ENCODE measurements at regions not wholly inside any gene's neighbourhood (a gene's known extent, or its start where the extent isn't known, plus 50 kb on each side); places are given as distances from the start of the nearest gene placed in this dataset.

DNA sequence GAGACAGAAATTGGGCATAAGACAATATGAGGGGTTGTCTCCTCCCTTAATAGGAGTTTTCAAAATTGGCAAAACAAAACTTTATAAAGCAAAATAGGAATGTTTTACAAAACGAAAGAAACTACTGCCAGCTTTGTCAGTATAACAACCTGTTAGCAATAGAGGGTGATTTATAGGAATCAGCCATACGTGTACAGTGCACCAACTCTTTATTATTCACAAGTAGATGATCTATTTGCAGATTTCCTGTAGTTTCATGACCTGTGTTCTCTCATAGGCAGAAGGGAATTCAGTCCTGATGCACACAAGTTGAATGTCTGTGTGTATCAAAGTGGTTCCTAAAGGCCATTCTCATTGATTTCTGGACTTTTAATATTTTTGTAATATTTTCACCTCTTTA, 116.3 kb downstream of the MFAP3L start:
- Histone ChIP-seq H3K9me3 (ENCODE audit: control insufficient read depth, insufficient read depth, low read length) (no peaks in the 10 kb centered on the region), H4K20me1 (ENCODE audit: insufficient read depth, low read length) (no peaks in the 10 kb centered on the region), H3K4me3 (ENCODE audit: insufficient read depth, low read depth, low read length) (no peak overlapping the region), H3K4me1 (ENCODE audit: control insufficient read depth, insufficient read depth, low read length) (no peaks in the 10 kb centered on the region), H4K91ac (ENCODE audit: insufficient read depth, low read depth, low read length) (no peak overlapping the region), H2AK5ac (ENCODE audit: low read depth, low read length) (no peak overlapping the region), H3K14ac (replicated peaks; ENCODE audit: low read depth, low read length) (no peak overlapping the region), H3K9me1 (ENCODE audit: insufficient read depth, low read length) (no peaks in the 10 kb centered on the region), H3K27me3 (ENCODE audit: control insufficient read depth, insufficient read depth, low read length) (no peaks in the 10 kb centered on the region), H2AFZ (replicated peaks; ENCODE audit: low read length, poor library complexity) (no peak overlapping the region), H2BK120ac (ENCODE audit: low read depth, low read length) (no peak overlapping the region), H3K56ac (ENCODE audit: extremely low read depth, insufficient read depth, low read length) (no peak overlapping the region), H4K5ac (ENCODE audit: low read depth, low read length) (no peak overlapping the region), H3K27ac (ENCODE audit: insufficient read depth, low read length) (no peak overlapping the region), H3K4ac (ENCODE audit: low read depth, low read length) (no peak overlapping the region), H2BK15ac (ENCODE audit: low read depth, low read length) (no peak overlapping the region), H3K36me3 (ENCODE audit: control insufficient read depth, insufficient read depth, low read length) (no peaks in the 10 kb centered on the region), H4K8ac (ENCODE audit: low read depth in 2 of 2, low read length in 2 of 2) (no peak overlapping the region), H3K4me2 (ENCODE audit: low read depth, low read length) (no peak overlapping the region), H3K18ac (ENCODE audit: low read depth, low read length) (no peak overlapping the region), H3K79me1 (ENCODE audit: low read depth in 1 of 2, low read length in 2 of 2) (no peaks in the 10 kb centered on the region), H2AK9ac (replicated peaks; ENCODE audit: low read depth, low read length, poor library complexity) (no peak overlapping the region), H2BK20ac (ENCODE audit: low read depth, low read length) (no peak overlapping the region), H2BK5ac (ENCODE audit: low read depth, low read length, poor library complexity, severe bottlenecking) (no peak overlapping the region), H3K23ac (ENCODE audit: low read depth, low read length) (no peak overlapping the region), H3K9ac (ENCODE audit: low read depth, low read length) (no peak overlapping the region)
- in situ Hi-C loops (cut with MboI; ENCODE audit: low sequenced_read_pairs) (no loop called here), intact Hi-C loops (cut with micrococcal nuclease) (no loop called here), dilution Hi-C loops (cut with HindIII; ENCODE audit: low sequenced_read_pairs, unreplicated experiment) (no loop called here)
- DNase-seq, result no peak
- TF ChIP-seq ELK1 (IDR thresholded peaks at IDR 0.05; ENCODE audit: borderline replicate concordance, low read depth, low read length) (no peak), CHD1 (IDR thresholded peaks at IDR 0.05; ENCODE audit: low read depth, low read length) (no peak), NFE2L2 (IDR thresholded peaks at IDR 0.05; ENCODE audit: low read depth, low read length) (no peak), RAD21 (IDR thresholded peaks at IDR 0.05; ENCODE audit: low read length) (no peak), MAZ (IDR thresholded peaks at IDR 0.05; ENCODE audit: borderline replicate concordance, low read depth, low read length) (no peak), MXI1 (IDR thresholded peaks at IDR 0.05; ENCODE audit: borderline replicate concordance, low read depth, low read length) (no peak), POLR2A (IDR thresholded peaks at IDR 0.05; ENCODE audit: low read depth, low read length) (no peak), BHLHE40 (IDR thresholded peaks at IDR 0.05; ENCODE audit: low read depth, low read length) (no peak), RFX5 (IDR thresholded peaks at IDR 0.05; ENCODE audit: low read depth, low read length) (no peak), RCOR1 (IDR thresholded peaks at IDR 0.05; ENCODE audit: insufficient replicate concordance, low read length) (no peak)
- TF ChIP-seq, protein P1, sequence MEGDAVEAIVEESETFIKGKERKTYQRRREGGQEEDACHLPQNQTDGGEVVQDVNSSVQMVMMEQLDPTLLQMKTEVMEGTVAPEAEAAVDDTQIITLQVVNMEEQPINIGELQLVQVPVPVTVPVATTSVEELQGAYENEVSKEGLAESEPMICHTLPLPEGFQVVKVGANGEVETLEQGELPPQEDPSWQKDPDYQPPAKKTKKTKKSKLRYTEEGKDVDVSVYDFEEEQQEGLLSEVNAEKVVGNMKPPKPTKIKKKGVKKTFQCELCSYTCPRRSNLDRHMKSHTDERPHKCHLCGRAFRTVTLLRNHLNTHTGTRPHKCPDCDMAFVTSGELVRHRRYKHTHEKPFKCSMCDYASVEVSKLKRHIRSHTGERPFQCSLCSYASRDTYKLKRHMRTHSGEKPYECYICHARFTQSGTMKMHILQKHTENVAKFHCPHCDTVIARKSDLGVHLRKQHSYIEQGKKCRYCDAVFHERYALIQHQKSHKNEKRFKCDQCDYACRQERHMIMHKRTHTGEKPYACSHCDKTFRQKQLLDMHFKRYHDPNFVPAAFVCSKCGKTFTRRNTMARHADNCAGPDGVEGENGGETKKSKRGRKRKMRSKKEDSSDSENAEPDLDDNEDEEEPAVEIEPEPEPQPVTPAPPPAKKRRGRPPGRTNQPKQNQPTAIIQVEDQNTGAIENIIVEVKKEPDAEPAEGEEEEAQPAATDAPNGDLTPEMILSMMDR (conservative IDR thresholded peaks at IDR 0.05; ENCODE audit: low read depth, low read length), result no peak
- TF ChIP-seq, protein P2, sequence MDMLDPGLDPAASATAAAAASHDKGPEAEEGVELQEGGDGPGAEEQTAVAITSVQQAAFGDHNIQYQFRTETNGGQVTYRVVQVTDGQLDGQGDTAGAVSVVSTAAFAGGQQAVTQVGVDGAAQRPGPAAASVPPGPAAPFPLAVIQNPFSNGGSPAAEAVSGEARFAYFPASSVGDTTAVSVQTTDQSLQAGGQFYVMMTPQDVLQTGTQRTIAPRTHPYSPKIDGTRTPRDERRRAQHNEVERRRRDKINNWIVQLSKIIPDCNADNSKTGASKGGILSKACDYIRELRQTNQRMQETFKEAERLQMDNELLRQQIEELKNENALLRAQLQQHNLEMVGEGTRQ (IDR thresholded peaks at IDR 0.05; ENCODE audit: low read depth, low read length), result no peak
- POLR2A ChIA-PET (ENCODE audit: unreplicated experiment), result no interaction called here
- no peak for ATAC-seq (ENCODE audit: low read depth)
- BruUV-seq (replicated peaks), result no TSS peak
- CTCF ChIA-PET, result no interaction called here
- no CpG with 5 or more reads among the region's 2 CpGs for WGBS, 2 experiments (ENCODE audit: extremely low coverage in 2 of 2, insufficient read length in 1 of 2)

Data from IMR-90 (cell line).